NCI-H82 treated with DMSO at 0.1 percent for 48 hours (cell line): ENCODE measurements at regions not wholly inside any gene's neighbourhood (a gene's known extent, or its start where the extent isn't known, plus 50 kb on each side); places are given as distances from the start of the nearest gene placed in this dataset.

Experiments
- DNase-seq: peaks from one replicate; lab custom pipeline; 2025; ENCODE audit not compliant: unreplicated experiment; lab: John Stamatoyannopoulos, UW

DNA sequence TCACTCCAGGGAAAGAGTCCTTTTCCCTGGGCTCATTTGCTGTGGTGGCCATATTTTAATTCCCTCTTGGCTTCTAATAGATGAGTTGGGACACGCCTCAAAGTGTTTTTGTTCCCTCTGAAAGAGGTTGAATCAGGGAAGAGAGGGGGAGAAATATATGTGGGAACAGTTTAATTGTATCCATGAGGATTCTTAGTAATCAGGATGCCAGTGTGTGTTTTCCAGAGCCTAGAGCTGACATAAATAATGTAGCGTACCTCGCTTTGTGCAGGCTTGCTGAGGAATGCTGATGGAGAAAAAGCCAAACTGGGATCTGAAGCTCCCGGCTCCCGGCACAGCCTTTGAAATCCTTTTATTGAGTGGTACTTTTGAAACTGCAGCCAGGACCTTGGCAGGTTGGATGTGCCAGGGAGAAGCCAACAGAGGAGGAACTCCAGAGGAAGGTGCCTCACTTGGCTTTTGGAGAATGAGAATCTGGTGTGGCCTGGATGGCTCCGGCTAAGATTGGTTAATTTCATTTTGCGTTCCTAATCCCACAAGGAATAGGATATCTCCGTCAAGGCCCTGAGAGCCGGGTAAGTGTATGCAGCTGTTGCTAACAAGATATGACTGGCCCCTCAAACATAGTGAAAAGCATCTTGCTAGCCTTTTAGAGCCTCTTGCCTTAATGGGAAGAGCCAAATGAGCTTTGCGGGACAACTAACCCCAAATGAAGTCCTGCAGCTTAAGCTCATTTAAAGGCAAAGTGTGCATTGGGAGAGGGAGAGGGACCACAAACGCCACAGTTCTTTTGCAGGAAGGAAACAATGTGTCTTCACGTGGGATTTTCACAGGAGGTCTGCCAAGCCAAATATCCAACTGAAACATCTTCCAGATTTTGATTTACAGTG is 471.1 kb upstream of the WWC1 start:
- DNase-seq: peak; percentile 97

DNA sequence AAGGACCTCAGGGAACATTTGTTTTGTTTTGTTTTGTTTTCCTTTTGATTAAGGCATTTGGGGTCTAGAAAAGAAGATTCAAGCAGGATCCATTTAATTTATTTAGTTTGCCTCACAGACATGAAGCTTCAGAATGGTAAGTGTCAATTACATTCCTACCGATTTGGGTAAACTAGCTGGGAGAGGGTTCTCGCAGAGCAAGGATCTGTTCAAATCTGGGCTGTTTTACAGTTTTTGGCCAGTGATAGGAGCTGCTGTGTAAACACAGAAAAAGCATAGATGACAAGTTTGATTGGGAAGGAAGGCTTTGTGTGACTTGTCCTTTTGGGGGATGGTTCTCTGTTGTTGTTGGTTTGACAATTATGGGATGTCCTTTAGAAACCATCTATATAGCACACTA is 470.3 kb upstream of the WWC1 start:
- no peak for DNase-seq

- DNase-seq: no peak
Observed at GRCh38 chr5:167821669-167822068, 469.8 kb upstream of the WWC1 start.

GRCh38 chr5:167822241-167822640 is 469.2 kb upstream of the WWC1 start:
- no peak for DNase-seq

GRCh38 chr5:167823405-167823804 is 468.0 kb upstream of the WWC1 start:
- no peak for DNase-seq

GRCh38 chr5:167827766-167828165 is 463.7 kb upstream of the WWC1 start:
- DNase-seq: no peak

DNA sequence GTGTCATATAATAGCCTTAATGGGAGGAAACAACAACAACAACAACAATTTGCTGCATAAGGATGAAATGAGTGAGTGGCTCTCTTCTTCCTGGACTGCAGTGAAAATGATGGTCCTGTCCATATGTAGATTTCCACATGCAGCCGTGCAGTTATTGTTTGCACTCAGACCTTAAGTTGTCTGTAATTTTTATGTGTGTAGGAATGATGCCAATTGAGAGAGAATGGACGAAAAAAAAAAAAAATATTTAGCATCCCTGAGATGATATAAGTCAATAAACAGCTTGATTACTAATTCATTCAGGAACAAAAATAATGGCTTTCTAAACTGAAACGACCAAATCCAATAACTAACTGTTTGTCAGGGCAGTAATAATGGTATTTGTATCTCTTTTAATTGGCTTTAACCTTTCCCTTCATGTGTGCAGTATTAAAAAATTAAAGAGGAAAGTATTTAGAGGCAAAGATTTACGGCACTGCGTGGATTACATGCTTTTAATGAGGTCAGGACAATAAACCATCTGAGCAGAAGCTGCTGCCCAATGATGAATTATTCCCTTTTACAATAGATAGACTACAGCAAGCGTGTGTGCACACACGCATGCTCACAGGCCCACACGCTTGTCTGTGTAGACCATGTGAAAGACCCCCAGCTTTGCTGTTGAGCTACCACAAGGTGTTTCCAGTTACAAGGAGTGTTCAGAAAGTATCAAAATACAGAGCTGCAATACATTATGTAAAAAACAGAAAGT is 459.5 kb upstream of the WWC1 start:
- peak; percentile 76 for DNase-seq

DNA sequence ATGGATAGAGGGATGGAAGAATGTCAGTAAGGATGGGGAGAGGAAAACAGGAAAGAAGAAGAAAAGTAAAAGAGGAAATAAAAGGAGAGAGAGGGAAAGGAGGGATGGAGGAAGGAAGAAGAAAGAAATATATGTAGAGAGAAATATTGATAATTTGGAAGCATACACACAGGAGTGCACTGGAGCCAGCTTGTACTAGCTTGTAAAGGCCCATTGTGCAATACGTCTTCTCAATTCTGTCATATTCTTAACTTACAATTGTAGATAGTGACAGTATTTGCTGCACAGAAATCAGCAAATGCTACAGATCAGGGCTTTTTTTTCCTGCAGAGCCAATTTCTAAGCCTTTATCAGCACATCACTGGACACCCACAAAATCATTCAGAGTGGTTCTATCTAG is 458.8 kb upstream of the WWC1 start:
- no peak for DNase-seq

- no peak for DNase-seq
Observed at GRCh38 chr5:167833456-167833855, 458.0 kb upstream of the WWC1 start.

DNA sequence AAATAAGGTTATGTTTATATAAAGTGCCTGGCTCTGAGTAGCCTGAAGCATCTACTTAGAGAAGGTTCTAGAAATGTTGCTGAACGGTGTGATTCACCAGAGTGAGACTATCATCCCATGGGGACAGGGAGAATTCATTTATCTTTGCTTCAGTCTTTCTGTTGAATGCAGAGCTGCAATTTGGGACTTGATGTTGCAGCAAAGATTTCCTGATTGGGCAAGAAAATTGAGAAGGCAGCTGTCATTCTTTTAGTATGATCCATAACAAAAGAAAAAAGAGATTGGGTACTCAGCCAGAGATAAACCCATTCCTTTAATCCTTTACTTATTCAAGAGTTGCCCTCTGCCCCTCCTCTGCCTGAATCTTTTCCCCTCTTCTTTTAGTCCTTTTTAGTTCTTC is 456.3 kb upstream of the WWC1 start:
- DNase-seq: no peak

- DNase-seq: no peak
Observed at GRCh38 chr5:167837127-167837526, 454.3 kb upstream of the WWC1 start.

DNA sequence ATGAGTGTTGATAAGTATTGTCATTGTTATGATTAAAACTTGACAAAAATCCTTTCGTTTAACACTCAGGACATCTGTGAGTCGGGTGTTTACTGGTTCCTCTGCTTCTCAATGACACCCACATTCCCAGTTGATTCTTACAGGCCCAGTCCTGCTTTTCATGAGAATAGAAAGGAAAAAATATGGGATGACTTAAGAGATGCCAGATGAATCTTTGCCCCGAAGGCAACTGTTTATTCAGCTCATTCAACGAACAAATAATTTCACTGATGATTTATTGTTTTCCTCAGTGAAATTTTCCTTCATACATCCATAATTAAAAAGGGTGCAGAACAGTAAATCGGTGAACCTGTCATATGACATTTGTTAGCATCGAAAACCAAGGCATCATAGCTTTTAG is 452.4 kb upstream of the WWC1 start:
- DNase-seq: no peak

GRCh38 chr5:167840527-167841130 is 450.8 kb upstream of the WWC1 start:
- no peak for DNase-seq

GRCh38 chr5:167843881-167844572 is 447.4 kb upstream of the WWC1 start:
- no peak for DNase-seq

GRCh38 chr5:167845952-167846351 is 445.5 kb upstream of the WWC1 start:
- no peak for DNase-seq

- no peak for DNase-seq
Observed at GRCh38 chr5:167849874-167850273, 441.6 kb upstream of the WWC1 start.

GRCh38 chr5:167850911-167851310 is 440.5 kb upstream of the WWC1 start:
- no peak for DNase-seq

DNA sequence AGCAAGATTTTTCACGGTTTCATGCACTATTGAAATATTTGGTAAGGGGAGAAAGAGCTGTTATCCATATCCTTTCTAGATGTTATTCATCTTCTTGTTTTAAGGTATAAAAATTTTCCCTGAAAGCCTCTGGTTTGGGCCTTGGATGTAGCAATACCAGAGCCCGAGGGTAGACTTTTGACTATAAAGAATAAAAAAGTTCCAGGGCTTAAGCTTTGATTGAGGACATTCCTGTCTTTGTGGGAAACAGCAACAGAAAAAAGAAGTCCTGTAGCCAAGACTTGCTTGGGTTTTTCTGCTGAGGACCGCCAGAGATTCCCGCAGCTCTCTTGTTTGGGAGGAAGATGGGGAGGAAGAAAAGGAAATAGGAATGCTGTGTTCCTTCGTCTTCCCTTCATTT is 440.0 kb upstream of the WWC1 start:
- DNase-seq: no peak

GRCh38 chr5:167852515-167852914 is 438.9 kb upstream of the WWC1 start:
- DNase-seq: no peak

DNA sequence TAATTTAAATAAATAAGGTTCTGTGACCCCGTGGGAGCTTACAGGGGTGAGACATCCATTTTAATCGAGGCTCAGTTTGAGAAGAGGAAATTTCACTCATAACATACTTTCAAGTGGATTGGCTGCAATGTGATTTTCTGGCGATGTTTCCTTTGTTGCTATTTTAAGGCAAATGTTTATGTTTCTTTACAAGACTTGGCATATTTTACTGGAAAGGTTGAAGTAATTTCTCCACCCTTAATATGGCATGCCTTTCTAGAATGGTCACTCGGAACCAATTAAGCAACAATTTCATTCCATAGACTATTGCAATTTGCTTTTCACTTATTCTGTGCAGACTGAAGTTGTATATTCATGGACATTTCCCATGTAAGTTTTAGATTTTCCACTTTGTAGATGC is 438.0 kb upstream of the WWC1 start:
- no peak for DNase-seq

- no peak for DNase-seq
Observed at GRCh38 chr5:167855818-167856217, 435.6 kb upstream of the WWC1 start.
